ENCODE measurements at regions not wholly inside any gene's neighbourhood (a gene's known extent, or its start where the extent isn't known, plus 50 kb on each side); places are given as distances from the start of the nearest gene placed in this dataset.

DNA sequence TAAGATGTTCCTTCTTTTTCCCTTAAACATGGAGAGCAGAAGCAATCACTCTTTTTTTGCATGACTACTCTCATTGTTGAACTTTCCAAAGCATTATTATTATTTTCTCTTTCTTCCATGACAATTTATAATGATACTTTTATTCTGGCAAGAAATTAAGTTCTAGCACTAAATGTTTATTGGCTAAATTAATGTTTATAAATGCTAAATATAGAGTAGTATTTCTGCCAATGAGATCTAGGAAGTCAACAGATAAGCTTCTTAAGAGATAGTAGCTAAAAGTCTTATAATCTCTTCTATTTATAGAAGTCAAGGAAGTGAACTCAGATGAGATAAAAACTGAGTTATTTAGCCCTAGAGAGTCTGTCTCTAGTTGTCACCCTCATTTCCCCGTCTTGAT is 920.1 kb downstream of the KCNJ2 start:
- TF ChIP-seq, protein P1, sequence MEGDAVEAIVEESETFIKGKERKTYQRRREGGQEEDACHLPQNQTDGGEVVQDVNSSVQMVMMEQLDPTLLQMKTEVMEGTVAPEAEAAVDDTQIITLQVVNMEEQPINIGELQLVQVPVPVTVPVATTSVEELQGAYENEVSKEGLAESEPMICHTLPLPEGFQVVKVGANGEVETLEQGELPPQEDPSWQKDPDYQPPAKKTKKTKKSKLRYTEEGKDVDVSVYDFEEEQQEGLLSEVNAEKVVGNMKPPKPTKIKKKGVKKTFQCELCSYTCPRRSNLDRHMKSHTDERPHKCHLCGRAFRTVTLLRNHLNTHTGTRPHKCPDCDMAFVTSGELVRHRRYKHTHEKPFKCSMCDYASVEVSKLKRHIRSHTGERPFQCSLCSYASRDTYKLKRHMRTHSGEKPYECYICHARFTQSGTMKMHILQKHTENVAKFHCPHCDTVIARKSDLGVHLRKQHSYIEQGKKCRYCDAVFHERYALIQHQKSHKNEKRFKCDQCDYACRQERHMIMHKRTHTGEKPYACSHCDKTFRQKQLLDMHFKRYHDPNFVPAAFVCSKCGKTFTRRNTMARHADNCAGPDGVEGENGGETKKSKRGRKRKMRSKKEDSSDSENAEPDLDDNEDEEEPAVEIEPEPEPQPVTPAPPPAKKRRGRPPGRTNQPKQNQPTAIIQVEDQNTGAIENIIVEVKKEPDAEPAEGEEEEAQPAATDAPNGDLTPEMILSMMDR (IDR thresholded peaks at IDR 0.05), result no peak
- no peak for TF ChIP-seq POLR2A (IDR thresholded peaks at IDR 0.05)

Measured in uterus (tissue), 2 donors.